ENCODE measurements at regions not wholly inside any gene's neighbourhood (a gene's known extent, or its start where the extent isn't known, plus 50 kb on each side); places are given as distances from the start of the nearest gene placed in this dataset.
A peak's percentile ranks its signal among the peaks of the same experiment; 100 is the strongest.

DNA sequence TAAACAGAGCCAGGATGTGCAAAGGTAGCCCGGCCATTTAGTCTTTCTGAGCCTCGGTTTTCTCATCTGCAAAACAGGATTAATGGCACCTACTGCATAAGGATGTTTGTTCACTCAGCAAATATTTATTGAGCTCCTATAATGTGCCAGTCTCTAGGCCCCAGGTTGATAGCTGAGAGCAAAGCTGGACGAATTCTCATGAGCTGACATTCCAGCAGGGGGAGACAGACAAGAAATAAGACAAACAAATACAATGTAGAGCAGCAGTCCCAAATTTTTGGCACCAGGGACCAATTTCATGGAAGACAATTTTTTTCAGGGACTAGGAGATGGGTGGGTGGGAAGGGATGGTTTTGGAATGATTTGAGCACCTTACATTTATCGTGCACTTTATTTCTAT lies 74.3 kb upstream of the PAX7 start:
- Histone ChIP-seq H3K9me3 (no peaks in the 10 kb centered on the region), H3K27ac (no peak overlapping the region), H3K4me1 (no peaks in the 10 kb centered on the region), H3K4me3 (no peak overlapping the region), H3K27me3 (peaks cover 0 to 8% of the 10 kb centered on the region in 2 donors), H3K36me3 (no peaks in the 10 kb centered on the region)
- intact Hi-C loops (cut with DNase I): no loop called here
- TF ChIP-seq, protein P1, sequence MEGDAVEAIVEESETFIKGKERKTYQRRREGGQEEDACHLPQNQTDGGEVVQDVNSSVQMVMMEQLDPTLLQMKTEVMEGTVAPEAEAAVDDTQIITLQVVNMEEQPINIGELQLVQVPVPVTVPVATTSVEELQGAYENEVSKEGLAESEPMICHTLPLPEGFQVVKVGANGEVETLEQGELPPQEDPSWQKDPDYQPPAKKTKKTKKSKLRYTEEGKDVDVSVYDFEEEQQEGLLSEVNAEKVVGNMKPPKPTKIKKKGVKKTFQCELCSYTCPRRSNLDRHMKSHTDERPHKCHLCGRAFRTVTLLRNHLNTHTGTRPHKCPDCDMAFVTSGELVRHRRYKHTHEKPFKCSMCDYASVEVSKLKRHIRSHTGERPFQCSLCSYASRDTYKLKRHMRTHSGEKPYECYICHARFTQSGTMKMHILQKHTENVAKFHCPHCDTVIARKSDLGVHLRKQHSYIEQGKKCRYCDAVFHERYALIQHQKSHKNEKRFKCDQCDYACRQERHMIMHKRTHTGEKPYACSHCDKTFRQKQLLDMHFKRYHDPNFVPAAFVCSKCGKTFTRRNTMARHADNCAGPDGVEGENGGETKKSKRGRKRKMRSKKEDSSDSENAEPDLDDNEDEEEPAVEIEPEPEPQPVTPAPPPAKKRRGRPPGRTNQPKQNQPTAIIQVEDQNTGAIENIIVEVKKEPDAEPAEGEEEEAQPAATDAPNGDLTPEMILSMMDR (IDR thresholded peaks at IDR 0.05): peak in 3 of 4 donors; percentile 36 to 43 (median 37)
- no peak for TF ChIP-seq POLR2A (IDR thresholded peaks at IDR 0.05)
- DNase-seq (no peak), ATAC-seq (peak in 2 of 4 donors; percentile 28 to 36)
- WGBS (ENCODE audit: insufficient coverage, low coverage, low lambda C conversion rate, missing lambda C conversion rate): 34% methylated on average over 3 of the region's 4 CpGs

DNA sequence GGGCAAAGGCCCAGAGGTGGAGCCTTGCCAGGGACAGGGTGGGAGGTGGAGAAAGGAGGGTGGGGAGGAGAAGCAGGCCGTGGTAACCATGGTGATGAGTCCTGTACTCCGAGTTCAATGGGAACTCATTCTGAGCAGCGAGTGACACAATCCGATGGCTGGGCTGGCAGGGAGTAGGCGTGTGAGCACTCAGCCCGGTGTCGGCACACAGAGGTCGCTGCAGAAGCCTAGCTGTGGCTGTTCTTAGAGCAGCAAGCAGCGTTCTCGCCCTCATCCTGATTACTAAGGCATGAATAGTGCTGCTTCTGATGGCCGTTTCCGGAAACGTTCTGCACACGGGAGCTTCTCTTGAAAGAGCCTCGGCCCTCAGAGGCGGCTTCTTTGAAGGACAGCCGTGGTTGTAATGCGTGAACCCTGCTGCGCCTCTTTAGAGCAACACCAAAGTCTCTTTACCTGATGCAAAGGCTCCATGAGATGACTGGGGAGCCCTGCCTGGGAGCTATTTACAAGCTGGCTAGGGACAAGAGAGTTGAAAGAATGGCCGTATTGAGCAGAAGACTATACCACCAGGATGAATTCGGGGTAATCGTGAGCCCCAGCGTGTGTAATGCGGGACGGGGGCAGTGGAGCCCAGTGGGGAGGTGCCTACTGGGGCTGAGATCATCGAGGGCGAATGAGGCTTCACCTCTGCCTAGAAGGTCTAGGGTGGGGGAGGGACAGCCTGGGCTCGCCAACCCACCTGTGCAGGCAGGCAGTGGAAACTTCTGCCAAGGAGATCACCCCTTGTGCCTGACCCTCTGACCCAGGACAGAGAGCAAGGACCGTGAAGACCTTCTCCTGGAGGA lies 72.8 kb upstream of the PAX7 start:
- DNase-seq (no peak), ATAC-seq (peak; percentile 19 to 49 (median 21))
- intact Hi-C loops (cut with DNase I): no loop called here
- Histone ChIP-seq H3K36me3 (no peaks in the 10 kb centered on the region), H3K27me3 (peaks cover 0 to 8% of the 10 kb centered on the region in 2 donors), H3K4me1 (no peaks in the 10 kb centered on the region), H3K9me3 (no peaks in the 10 kb centered on the region), H3K4me3 (no peak overlapping the region), H3K27ac (no peak overlapping the region)
- 2% methylated on average over 24 of the region's 29 CpGs for WGBS (ENCODE audit: insufficient coverage, low coverage, low lambda C conversion rate, missing lambda C conversion rate)
- TF ChIP-seq POLR2A (IDR thresholded peaks at IDR 0.05): no peak

DNA sequence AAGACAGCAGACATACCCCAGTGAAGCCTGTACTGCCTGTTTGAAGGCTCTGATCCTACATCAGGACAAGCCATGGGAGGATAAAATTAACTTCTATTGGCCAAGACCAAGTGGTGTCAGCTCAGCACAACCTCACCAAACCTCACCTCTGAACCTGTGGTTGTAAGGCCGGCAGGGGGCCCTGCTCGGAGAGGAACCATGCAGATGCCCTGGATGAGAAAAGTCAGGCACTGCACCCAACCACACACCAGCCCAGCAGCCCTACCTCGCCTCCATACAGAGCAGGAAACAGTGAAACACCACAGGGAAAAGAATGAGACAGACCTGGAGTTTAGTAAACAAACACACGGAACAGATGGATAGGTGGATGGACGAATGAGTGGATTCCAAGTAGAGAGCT lies 70.0 kb upstream of the PAX7 start:
- Histone ChIP-seq H3K4me1 (no peaks in the 10 kb centered on the region), H3K36me3 (no peaks in the 10 kb centered on the region), H3K27me3 (peaks cover 0 to 8% of the 10 kb centered on the region in 2 donors), H3K9me3 (no peaks in the 10 kb centered on the region), H3K27ac (no peak overlapping the region), H3K4me3 (no peak overlapping the region)
- WGBS (ENCODE audit: insufficient coverage, low coverage, low lambda C conversion rate, missing lambda C conversion rate): 25% methylated on average over 5 of the region's 5 CpGs
- ATAC-seq: no peak
- no peak for TF ChIP-seq POLR2A (IDR thresholded peaks at IDR 0.05)
- TF ChIP-seq, protein P1 (IDR thresholded peaks at IDR 0.05): no peak
- no peak for DNase-seq
- intact Hi-C loops (cut with DNase I): no loop called here

DNA sequence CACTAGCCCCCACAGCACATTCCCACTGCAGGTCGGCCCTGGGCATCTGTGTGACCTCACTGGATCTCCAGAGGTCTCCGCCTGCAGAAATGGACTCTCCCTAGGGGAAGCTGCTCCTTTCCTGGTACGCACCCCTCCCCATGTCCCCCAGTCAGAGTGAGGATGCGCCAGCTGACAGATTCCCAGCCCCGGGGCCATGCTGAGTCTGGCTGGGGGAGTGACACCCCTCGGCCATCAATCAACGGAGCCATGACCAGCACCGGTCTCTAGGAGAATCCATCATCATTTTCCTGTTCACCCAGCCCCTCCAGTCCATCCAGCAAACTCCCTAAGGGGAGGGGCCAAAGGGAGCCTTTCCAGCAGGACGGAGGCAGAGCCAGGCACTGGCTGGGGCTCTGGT lies 68.7 kb upstream of the PAX7 start:
- WGBS (ENCODE audit: insufficient coverage, low coverage, low lambda C conversion rate, missing lambda C conversion rate): 30% methylated on average over 5 of the region's 9 CpGs

DNA sequence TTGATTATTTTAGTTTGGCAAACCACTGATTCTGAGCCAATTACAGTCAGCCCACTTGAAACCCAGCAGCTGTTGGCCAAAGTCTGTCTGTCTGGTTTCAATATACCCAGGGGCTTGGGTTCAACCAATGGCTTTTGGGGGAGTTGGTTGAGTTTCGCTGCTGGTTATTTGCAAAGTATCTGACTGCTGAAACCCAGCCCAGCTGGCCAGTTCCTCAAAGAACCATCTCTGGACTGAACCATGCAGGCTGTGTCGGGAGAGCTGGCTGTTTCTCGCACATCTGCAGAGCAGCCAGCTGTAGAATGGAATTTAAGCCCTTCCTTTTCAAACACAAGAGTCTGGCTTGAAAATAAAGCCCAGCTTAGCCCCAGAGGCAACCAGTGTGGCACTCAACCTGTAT lies 66.0 kb upstream of the PAX7 start:
- intact Hi-C loops (cut with DNase I): no loop called here
- DNase-seq: no peak
- Histone ChIP-seq H3K27me3 (no peaks in the 10 kb centered on the region), H3K27ac (no peak overlapping the region), H3K9me3 (no peaks in the 10 kb centered on the region), H3K36me3 (no peaks in the 10 kb centered on the region), H3K4me1 (no peaks in the 10 kb centered on the region), H3K4me3 (no peak overlapping the region)
- TF ChIP-seq, protein P1 (IDR thresholded peaks at IDR 0.05): no peak
- no peak for TF ChIP-seq POLR2A (IDR thresholded peaks at IDR 0.05)
- 35% methylated on average over 3 of the region's 3 CpGs for WGBS (ENCODE audit: insufficient coverage, low coverage, low lambda C conversion rate, missing lambda C conversion rate)
- ATAC-seq: no peak

More for the DNA sequence above, 68.7 kb upstream of the PAX7 start:
- Histone ChIP-seq H3K4me3 (no peak overlapping the region), H3K27ac (no peak overlapping the region), H3K9me3 (no peaks in the 10 kb centered on the region), H3K27me3 (peaks cover 0 to 5% of the 10 kb centered on the region in 2 donors), H3K36me3 (no peaks in the 10 kb centered on the region), H3K4me1 (no peaks in the 10 kb centered on the region)
- TF ChIP-seq, protein P1 (IDR thresholded peaks at IDR 0.05): no peak
- no peak for TF ChIP-seq POLR2A (IDR thresholded peaks at IDR 0.05)
- DNase-seq (no peak), ATAC-seq (no peak)
- intact Hi-C loops (cut with DNase I): no loop called here
